HepG2 (cell line): ENCODE measurements at regions not wholly inside any gene's neighbourhood (a gene's known extent, or its start where the extent isn't known, plus 50 kb on each side); places are given as distances from the start of the nearest gene placed in this dataset.

ENCODE experiments used
- AHR ChIP-seq: IDR thresholded peaks from 2 replicates; pipeline ENCODE4 v1.6.1; 2018; ENCODE audit warnings: missing genetic modification reagents, missing compliant biosample characterization
- ATF7-NPFF ChIP-seq: sonication (generic); formaldehyde crosslinking; IDR thresholded peaks from 2 replicates; pipeline ENCODE4 v1.8.1; 2023; ENCODE audit warnings: mild to moderate bottlenecking, low read depth, missing genetic modification reagents, moderate library complexity
- ATM ChIP-seq: fragments of 450-650 bp; IDR thresholded peaks from 2 replicates; pipeline ENCODE4 v1.7.1; 2017; ENCODE audit warnings: mild to moderate bottlenecking, borderline replicate concordance
- BORCS8-MEF2B ChIP-seq: sonication (generic); formaldehyde crosslinking; IDR thresholded peaks from 2 replicates; pipeline ENCODE4 v1.8.0; 2022; ENCODE audit warnings: mild to moderate bottlenecking, missing genetic modification reagents
- CEBPG ChIP-seq: IDR thresholded peaks from 2 replicates; pipeline ENCODE4 v1.6.1; 2016
- GATAD2A ChIP-seq: IDR thresholded peaks from 2 replicates; pipeline ENCODE4 v1.6.1; 2016
- KLF16 ChIP-seq, 2 experiments: sonication (generic) in 1 of 2; formaldehyde crosslinking in 1 of 2; IDR thresholded peaks; 2 replicates each; pipeline versions ENCODE4 v1.6.1 to v1.8.0; 2016 to 2023; ENCODE audit warnings: missing genetic modification reagents in 2 of 2, missing compliant biosample characterization in 1 of 2
- MLLT10 ChIP-seq: sonication (generic); formaldehyde crosslinking; IDR thresholded peaks from 2 replicates; pipeline ENCODE4 v1.4.0; 2020; ENCODE audit warnings: missing genetic modification reagents
- MTA3 ChIP-seq: sonication (generic); formaldehyde crosslinking; IDR thresholded peaks from 2 replicates; pipeline ENCODE4 v1.4.0; 2020; ENCODE audit warnings: missing genetic modification reagents
- MXD4 ChIP-seq: IDR thresholded peaks from 2 replicates; pipeline ENCODE4 v1.6.1; 2016; ENCODE audit warnings: mild to moderate bottlenecking, missing biosample characterization, missing genetic modification reagents
- NFRKB ChIP-seq: fragments of 450-650 bp; IDR thresholded peaks from 2 replicates; pipeline ENCODE4 v1.6.1; 2017
- NR2C2 ChIP-seq: sonication (generic); formaldehyde crosslinking; IDR thresholded peaks from 2 replicates; pipeline ENCODE4 v1.4.0; 2020; ENCODE audit warnings: missing genetic modification reagents, mild to moderate bottlenecking, moderate library complexity, borderline replicate concordance
- NRL ChIP-seq: sonication (generic); formaldehyde crosslinking; IDR thresholded peaks from 2 replicates; pipeline ENCODE4 v1.5.0; 2020; ENCODE audit warnings: missing genetic modification reagents, mild to moderate bottlenecking, moderate library complexity, borderline replicate concordance
- ZKSCAN8 ChIP-seq: IDR thresholded peaks from 2 replicates; pipeline ENCODE4 v1.6.1; 2016; ENCODE audit warnings: borderline replicate concordance, missing genetic modification reagents, missing compliant biosample characterization
- ZNF337 ChIP-seq: sonication (generic); formaldehyde crosslinking; IDR thresholded peaks from 2 replicates; pipeline ENCODE4 v1.5.1; 2020; ENCODE audit warnings: missing genetic modification reagents, low read depth, mild to moderate bottlenecking, borderline replicate concordance
- ZNF33B ChIP-seq: sonication (generic); formaldehyde crosslinking; IDR thresholded peaks from 2 replicates; pipeline ENCODE4 v1.5.1; 2020; ENCODE audit warnings: mild to moderate bottlenecking, missing genetic modification reagents
- ZNF446 ChIP-seq: sonication (generic); formaldehyde crosslinking; IDR thresholded peaks from 2 replicates; pipeline ENCODE4 v1.5.0; 2020; ENCODE audit warnings: mild to moderate bottlenecking, missing genetic modification reagents
- ZNF562 ChIP-seq: sonication (generic); formaldehyde crosslinking; IDR thresholded peaks from 2 replicates; pipeline ENCODE4 v1.8.0; 2022; ENCODE audit warnings: missing genetic modification reagents, borderline replicate concordance
- ZNF616 ChIP-seq: sonication (generic); formaldehyde crosslinking; IDR thresholded peaks from 2 replicates; pipeline ENCODE4 v1.5.0; 2020; ENCODE audit warnings: low read depth, mild to moderate bottlenecking, missing genetic modification reagents
- ZNF761 ChIP-seq: sonication (generic); formaldehyde crosslinking; conservative IDR thresholded peaks from 2 replicates; pipeline ENCODE4 v1.4.0; 2020; ENCODE audit warnings: mild to moderate bottlenecking, missing genetic modification reagents
- ZNF780A ChIP-seq: sonication (generic); formaldehyde crosslinking; IDR thresholded peaks from 2 replicates; pipeline ENCODE4 v1.8.0; 2022; ENCODE audit warnings: mild to moderate bottlenecking, missing genetic modification reagents, moderate library complexity
- ZNF83 ChIP-seq: sonication (generic); formaldehyde crosslinking; IDR thresholded peaks from 2 replicates; pipeline ENCODE4 v1.4.0; 2020; ENCODE audit warnings: missing genetic modification reagents, mild to moderate bottlenecking, borderline replicate concordance
- TF ChIP-seq, protein P1 (sequence below): sonication (generic); formaldehyde crosslinking; IDR thresholded peaks from 2 replicates; pipeline ENCODE4 v1.4.0; 2020; ENCODE audit warnings: missing genetic modification reagents
- TF ChIP-seq, protein P2 (sequence below): sonication (generic); formaldehyde crosslinking; IDR thresholded peaks from 2 replicates; pipeline ENCODE4 v1.9.0; 2021; ENCODE audit warnings: missing genetic modification reagents, borderline replicate concordance
- TF ChIP-seq, protein P3 (sequence below): IDR thresholded peaks from 2 replicates; pipeline ENCODE4 v1.6.1; 2012; ENCODE audit warnings: low read depth, low read length, improper control_type of control experiment

DNA sequence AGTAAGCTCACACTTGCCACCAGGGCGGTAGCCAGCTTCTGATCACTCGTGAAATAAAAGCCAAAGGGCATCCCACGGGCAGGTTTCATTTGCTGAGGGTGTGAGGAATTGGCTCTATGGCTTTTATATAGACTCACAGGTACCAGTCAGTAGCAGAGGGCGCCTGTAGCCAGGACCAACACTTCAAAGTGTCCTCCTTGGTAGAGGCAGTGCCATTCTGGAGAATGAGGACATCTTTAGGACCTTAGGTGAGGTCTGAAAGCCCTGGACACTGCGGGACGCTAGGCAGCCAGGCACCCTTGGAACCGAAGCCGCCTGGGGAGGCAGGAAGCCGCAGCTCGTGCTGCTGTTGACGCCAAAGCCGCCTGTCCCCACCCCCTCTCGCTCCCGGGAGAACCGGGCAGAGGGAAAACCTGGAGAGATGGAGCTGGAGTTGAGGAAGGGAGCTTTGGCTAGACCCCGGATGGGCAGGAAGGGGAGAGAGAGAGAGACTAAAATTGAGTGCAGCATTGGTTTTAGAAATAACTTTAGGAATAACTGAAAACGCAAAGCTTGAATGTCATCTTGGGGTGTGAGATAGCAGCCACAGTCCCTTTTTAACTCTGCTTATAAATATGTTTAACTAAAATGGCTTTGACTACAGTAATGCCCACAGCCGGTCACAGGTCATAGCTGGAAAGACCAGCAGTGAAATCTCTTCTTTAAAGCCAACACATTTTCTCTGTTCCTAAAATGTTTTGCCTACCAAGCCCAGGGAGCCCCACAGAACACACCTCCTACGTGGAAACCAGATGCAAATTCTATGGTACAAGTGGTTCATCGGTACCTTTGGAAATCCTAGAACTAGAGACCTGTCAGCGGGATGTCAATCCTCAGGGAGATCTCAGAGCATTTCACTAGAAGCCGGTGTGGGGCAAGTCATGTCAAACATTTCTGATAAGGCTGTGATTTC lies 128.5 kb upstream of the CDYL start (continued):
- TF ChIP-seq ZNF337 (CRISPR knock-in tag) = peak; percentile 58; the same call in 1 of the 2 replicates
- peak; percentile 94 for TF ChIP-seq ATF7-NPFF (CRISPR knock-in tag)
- TF ChIP-seq MTA3 (CRISPR knock-in tag) = no peak
- peak; percentile 86; the same call in 1 of the 2 replicates for TF ChIP-seq AHR (CRISPR knock-in tag)
- no peak for TF ChIP-seq MLLT10 (CRISPR knock-in tag)
- TF ChIP-seq KLF16 (CRISPR knock-in tag; IDR thresholded peaks at IDR 0.05) = peak in 1 of 2 experiments; percentile 92; a peak in 2 of 4 replicates
- TF ChIP-seq ZNF616 = no peak
- TF ChIP-seq, protein P1, sequence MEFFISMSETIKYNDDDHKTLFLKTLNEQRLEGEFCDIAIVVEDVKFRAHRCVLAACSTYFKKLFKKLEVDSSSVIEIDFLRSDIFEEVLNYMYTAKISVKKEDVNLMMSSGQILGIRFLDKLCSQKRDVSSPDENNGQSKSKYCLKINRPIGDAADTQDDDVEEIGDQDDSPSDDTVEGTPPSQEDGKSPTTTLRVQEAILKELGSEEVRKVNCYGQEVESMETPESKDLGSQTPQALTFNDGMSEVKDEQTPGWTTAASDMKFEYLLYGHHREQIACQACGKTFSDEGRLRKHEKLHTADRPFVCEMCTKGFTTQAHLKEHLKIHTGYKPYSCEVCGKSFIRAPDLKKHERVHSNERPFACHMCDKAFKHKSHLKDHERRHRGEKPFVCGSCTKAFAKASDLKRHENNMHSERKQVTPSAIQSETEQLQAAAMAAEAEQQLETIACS (CRISPR knock-in tag) = no peak
- peak; percentile 94 for TF ChIP-seq NRL (CRISPR knock-in tag)
- TF ChIP-seq CEBPG (CRISPR knock-in tag) = no peak
- TF ChIP-seq ATM = no peak
- TF ChIP-seq, protein P2, sequence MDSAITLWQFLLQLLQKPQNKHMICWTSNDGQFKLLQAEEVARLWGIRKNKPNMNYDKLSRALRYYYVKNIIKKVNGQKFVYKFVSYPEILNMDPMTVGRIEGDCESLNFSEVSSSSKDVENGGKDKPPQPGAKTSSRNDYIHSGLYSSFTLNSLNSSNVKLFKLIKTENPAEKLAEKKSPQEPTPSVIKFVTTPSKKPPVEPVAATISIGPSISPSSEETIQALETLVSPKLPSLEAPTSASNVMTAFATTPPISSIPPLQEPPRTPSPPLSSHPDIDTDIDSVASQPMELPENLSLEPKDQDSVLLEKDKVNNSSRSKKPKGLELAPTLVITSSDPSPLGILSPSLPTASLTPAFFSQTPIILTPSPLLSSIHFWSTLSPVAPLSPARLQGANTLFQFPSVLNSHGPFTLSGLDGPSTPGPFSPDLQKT (CRISPR knock-in tag) = no peak
- no peak for TF ChIP-seq ZNF562 (CRISPR knock-in tag)
- TF ChIP-seq ZNF33B (CRISPR knock-in tag) = 0 out of 2 replicates have a peak, but pooled peaks have one; percentile 47
- peak; percentile 67; the same call in 1 of the 2 replicates for TF ChIP-seq MXD4 (CRISPR knock-in tag)
- no peak for TF ChIP-seq NR2C2 (CRISPR knock-in tag)
- 0 out of 2 replicates have a peak, but pooled peaks have one; percentile 60 for TF ChIP-seq ZKSCAN8 (CRISPR knock-in tag)
- TF ChIP-seq ZNF446 (CRISPR knock-in tag) = no peak
- TF ChIP-seq ZNF761 = no peak; the same call in 1 of the 2 replicates
- peak; percentile 54; the same call in 1 of the 2 replicates for TF ChIP-seq ZNF780A
- no peak for TF ChIP-seq NFRKB
- peak; percentile 95 for TF ChIP-seq BORCS8-MEF2B (CRISPR knock-in tag)
- TF ChIP-seq, protein P3, sequence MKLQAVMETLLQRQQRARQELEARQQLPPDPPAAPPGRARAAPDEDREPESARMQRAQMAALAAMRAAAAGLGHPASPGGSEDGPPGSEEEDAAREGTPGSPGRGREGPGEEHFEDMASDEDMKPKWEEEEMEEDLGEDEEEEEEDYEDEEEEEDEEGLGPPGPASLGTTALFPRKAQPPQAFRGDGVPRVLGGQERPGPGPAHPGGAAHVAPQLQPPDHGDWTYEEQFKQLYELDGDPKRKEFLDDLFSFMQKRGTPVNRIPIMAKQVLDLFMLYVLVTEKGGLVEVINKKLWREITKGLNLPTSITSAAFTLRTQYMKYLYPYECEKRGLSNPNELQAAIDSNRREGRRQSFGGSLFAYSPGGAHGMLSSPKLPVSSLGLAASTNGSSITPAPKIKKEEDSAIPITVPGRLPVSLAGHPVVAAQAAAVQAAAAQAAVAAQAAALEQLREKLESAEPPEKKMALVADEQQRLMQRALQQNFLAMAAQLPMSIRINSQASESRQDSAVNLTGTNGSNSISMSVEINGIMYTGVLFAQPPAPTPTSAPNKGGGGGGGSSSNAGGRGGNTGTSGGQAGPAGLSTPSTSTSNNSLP = no peak
- 0 out of 2 replicates have a peak, but pooled peaks have one; percentile 79 for TF ChIP-seq ZNF83 (CRISPR knock-in tag)
- TF ChIP-seq GATAD2A (CRISPR knock-in tag) = peak; percentile 65
